ENCODE measurements at regions not wholly inside any gene's neighbourhood (a gene's known extent, or its start where the extent isn't known, plus 50 kb on each side); places are given as distances from the start of the nearest gene placed in this dataset.

GRCh38 chr12:33536431-33536830, 96.8 kb upstream of the SYT10 start:
- TF ChIP-seq POLR2AphosphoS5 (IDR thresholded peaks at IDR 0.05) (no peak), POLR2A (IDR thresholded peaks at IDR 0.05) (no peak)
